ENCODE measurements at regions not wholly inside any gene's neighbourhood (a gene's known extent, or its start where the extent isn't known, plus 50 kb on each side); places are given as distances from the start of the nearest gene placed in this dataset.

GRCh38 chr11:98862169-98862568 lies 158.6 kb upstream of the CNTN5 start:
- no peak for DNase-seq (ENCODE audit: low spot score)

- DNase-seq (ENCODE audit: low spot score): no peak
Observed at GRCh38 chr11:98871690-98872089, 149.1 kb upstream of the CNTN5 start.

- DNase-seq (ENCODE audit: low spot score): no peak
Observed at GRCh38 chr11:98874050-98874449, 146.7 kb upstream of the CNTN5 start.

GRCh38 chr11:98895936-98896335 lies 124.8 kb upstream of the CNTN5 start:
- DNase-seq (ENCODE audit: low spot score): no peak

GRCh38 chr11:98940913-98941312 lies 79.8 kb upstream of the CNTN5 start:
- DNase-seq (ENCODE audit: low spot score): no peak

GRCh38 chr11:98944461-98944860 lies 76.3 kb upstream of the CNTN5 start:
- no peak for DNase-seq (ENCODE audit: low spot score)

- DNase-seq (ENCODE audit: low spot score): no peak
Observed at GRCh38 chr11:98952107-98952506, 68.6 kb upstream of the CNTN5 start.

- DNase-seq (ENCODE audit: low spot score): no peak
Observed at GRCh38 chr11:98955551-98955950, 65.2 kb upstream of the CNTN5 start.

- no peak for DNase-seq (ENCODE audit: low spot score)
Observed at GRCh38 chr11:98964146-98964545, 56.6 kb upstream of the CNTN5 start.

- DNase-seq (ENCODE audit: low spot score): no peak
Observed at GRCh38 chr11:98965358-98965757, 55.4 kb upstream of the CNTN5 start.

- no peak for DNase-seq (ENCODE audit: low spot score)
Observed at GRCh38 chr11:98965775-98966174, 55.0 kb upstream of the CNTN5 start.

- DNase-seq (ENCODE audit: low spot score): no peak
Observed at GRCh38 chr11:98967005-98967404, 53.7 kb upstream of the CNTN5 start.
